Smooth muscle cell (in vitro differentiated cells): ENCODE measurements at regions not wholly inside any gene's neighbourhood (a gene's known extent, or its start where the extent isn't known, plus 50 kb on each side); places are given as distances from the start of the nearest gene placed in this dataset.

Experiments
- DNase-seq: peaks from one replicate; lab custom pipeline; 2025; ENCODE audit not compliant: unreplicated experiment; lab: John Stamatoyannopoulos, UW
- H2AFZ ChIP-seq: fragments of 200-600 bp; sonication (generic); 2 replicates; pipeline ENCODE4 v1.6.0; 2016; ENCODE audit warnings: antibody characterized with exemption, low read depth, mild to moderate bottlenecking
- H3F3A ChIP-seq: fragments of 200-600 bp; sonication (generic); 2 replicates; pipeline ENCODE4 v1.6.0; 2017; ENCODE audit warnings: antibody characterized with exemption, low read depth
- H3K27ac ChIP-seq: fragments of 200-600 bp; sonication (generic); 2 replicates; pipeline ENCODE4 v1.5.1; 2016; ENCODE audit warnings: low read depth, mild to moderate bottlenecking
- H3K27me3 ChIP-seq: fragments of 200-600 bp; sonication (generic); 2 replicates; pipeline ENCODE4 v1.6.1; 2016; ENCODE audit warnings: low read depth, mild to moderate bottlenecking
- H3K36me3 ChIP-seq: fragments of 200-600 bp; sonication (generic); 2 replicates; pipeline ENCODE4 v1.5.1; 2016; ENCODE audit warnings: low read depth
- H3K4me1 ChIP-seq: fragments of 200-600 bp; sonication (generic); 2 replicates; pipeline ENCODE4 v1.5.1; 2016; ENCODE audit warnings: low read depth
- H3K4me2 ChIP-seq: fragments of 200-600 bp; sonication (generic); 2 replicates; pipeline ENCODE4 v1.6.0; 2016; ENCODE audit warnings: mild to moderate bottlenecking
- H3K4me3 ChIP-seq: fragments of 200-600 bp; sonication (generic); 2 replicates; pipeline ENCODE4 v1.5.1; 2016; ENCODE audit warnings: mild to moderate bottlenecking
- H3K79me2 ChIP-seq: fragments of 200-600 bp; sonication (generic); 2 replicates; pipeline ENCODE4 v1.6.0; 2016; ENCODE audit warnings: low read depth, mild to moderate bottlenecking
- H3K9ac ChIP-seq: fragments of 200-600 bp; sonication (generic); 2 replicates; pipeline ENCODE4 v1.6.0; 2016; ENCODE audit warnings: low read depth
- H3K9me3 ChIP-seq: fragments of 200-600 bp; sonication (generic); replicated peaks from 2 replicates; pipeline ENCODE4 v1.5.1; 2016; ENCODE audit warnings: low read depth
- H4K20me1 ChIP-seq: fragments of 200-600 bp; sonication (generic); 2 replicates; pipeline ENCODE4 v1.6.0; 2016; ENCODE audit warnings: low read depth
- WGBS: methylation state at CpG from one replicate; pipeline ENCODE4 v1.1.7; 2016; ENCODE audit warnings: low lambda C conversion rate; 5-methylcytosine and 5-hydroxymethylcytosine counted together
- TF ChIP-seq, protein P1 (sequence below): fragments of 200-600 bp; sonication (generic); IDR thresholded peaks from 2 replicates; pipeline ENCODE4 v1.5.1; 2017; ENCODE audit warnings: borderline replicate concordance, mild to moderate bottlenecking, antibody characterized with exemption; ENCODE audit not compliant: insufficient read depth, poor library complexity, severe bottlenecking

DNA sequence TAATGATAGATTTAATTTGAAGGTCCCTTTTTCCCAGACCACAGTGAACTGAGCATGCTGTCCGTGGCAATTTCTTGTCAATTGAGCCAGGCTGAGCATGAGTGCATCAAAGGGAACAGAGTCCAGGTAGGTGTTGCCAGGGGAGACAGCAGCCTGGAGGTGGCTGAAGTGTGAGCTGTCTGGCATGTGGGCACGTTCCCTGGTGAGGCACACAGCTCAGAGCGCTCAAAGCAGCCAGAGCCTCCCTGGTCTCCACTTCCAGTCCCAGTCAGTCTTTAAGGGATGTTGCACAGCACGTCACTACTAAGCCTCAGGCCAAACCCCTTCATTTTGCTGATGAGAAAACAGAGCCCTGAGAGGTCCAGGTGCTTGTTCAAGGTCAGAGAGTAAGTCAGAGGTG, 251.4 kb downstream of the MATN1 start:
- TF ChIP-seq, protein P1, sequence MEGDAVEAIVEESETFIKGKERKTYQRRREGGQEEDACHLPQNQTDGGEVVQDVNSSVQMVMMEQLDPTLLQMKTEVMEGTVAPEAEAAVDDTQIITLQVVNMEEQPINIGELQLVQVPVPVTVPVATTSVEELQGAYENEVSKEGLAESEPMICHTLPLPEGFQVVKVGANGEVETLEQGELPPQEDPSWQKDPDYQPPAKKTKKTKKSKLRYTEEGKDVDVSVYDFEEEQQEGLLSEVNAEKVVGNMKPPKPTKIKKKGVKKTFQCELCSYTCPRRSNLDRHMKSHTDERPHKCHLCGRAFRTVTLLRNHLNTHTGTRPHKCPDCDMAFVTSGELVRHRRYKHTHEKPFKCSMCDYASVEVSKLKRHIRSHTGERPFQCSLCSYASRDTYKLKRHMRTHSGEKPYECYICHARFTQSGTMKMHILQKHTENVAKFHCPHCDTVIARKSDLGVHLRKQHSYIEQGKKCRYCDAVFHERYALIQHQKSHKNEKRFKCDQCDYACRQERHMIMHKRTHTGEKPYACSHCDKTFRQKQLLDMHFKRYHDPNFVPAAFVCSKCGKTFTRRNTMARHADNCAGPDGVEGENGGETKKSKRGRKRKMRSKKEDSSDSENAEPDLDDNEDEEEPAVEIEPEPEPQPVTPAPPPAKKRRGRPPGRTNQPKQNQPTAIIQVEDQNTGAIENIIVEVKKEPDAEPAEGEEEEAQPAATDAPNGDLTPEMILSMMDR = no peak
- peaks cover 16% of the 10 kb centered on the region for H3K27me3 ChIP-seq
- 85% methylated on average over 4 of the region's 4 CpGs for WGBS

DNA sequence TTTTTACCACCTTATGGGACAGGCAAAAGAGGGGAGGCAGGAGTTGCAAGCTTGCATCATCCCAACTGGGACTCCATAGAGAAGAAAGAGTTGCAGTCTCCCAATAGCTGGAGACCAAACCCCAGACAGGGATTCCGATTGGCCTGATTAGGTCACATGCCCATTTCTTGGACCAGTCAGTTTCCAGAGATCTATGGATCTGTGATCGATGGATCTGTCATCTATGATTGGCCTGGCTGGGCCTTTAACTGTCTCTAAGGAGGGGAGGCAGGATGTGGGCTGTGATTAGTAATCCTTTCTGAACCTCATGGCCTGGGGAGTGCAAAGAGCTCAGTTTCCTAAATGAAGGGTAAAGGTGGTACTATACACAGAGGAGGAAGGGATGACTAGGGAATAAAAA, 252.1 kb downstream of the MATN1 start:
- Histone ChIP-seq H3K4me1 (no peaks in the 10 kb centered on the region), H3K9ac (no peak overlapping the region), H2AFZ (no peak overlapping the region), H3K4me2 (no peak overlapping the region), H3K9me3 (no peaks in the 10 kb centered on the region), H3K36me3 (no peaks in the 10 kb centered on the region), H3K79me2 (no peaks in the 10 kb centered on the region), H3K27ac (no peak overlapping the region), H3K4me3 (no peak overlapping the region), H3F3A (no peaks in the 10 kb centered on the region), H3K27me3 (peaks cover 15% of the 10 kb centered on the region), H4K20me1 (no peaks in the 10 kb centered on the region)
- no peak for DNase-seq
- TF ChIP-seq, protein P1 = no peak
- 95% methylated on average over 2 of the region's 2 CpGs for WGBS

More for the DNA sequence above, 251.4 kb downstream of the MATN1 start:
- H3K36me3 ChIP-seq = no peaks in the 10 kb centered on the region
- H3K4me1 ChIP-seq = no peaks in the 10 kb centered on the region
- no peak overlapping the region for H3K4me3 ChIP-seq
- no peaks in the 10 kb centered on the region for H4K20me1 ChIP-seq
- H3K27ac ChIP-seq = no peak overlapping the region
- DNase-seq = no peak
- H3K9me3 ChIP-seq = no peaks in the 10 kb centered on the region
- no peak overlapping the region for H2AFZ ChIP-seq
- no peaks in the 10 kb centered on the region for H3K79me2 ChIP-seq
- H3F3A ChIP-seq = no peaks in the 10 kb centered on the region
- H3K9ac ChIP-seq = no peak overlapping the region
- no peak overlapping the region for H3K4me2 ChIP-seq

DNA sequence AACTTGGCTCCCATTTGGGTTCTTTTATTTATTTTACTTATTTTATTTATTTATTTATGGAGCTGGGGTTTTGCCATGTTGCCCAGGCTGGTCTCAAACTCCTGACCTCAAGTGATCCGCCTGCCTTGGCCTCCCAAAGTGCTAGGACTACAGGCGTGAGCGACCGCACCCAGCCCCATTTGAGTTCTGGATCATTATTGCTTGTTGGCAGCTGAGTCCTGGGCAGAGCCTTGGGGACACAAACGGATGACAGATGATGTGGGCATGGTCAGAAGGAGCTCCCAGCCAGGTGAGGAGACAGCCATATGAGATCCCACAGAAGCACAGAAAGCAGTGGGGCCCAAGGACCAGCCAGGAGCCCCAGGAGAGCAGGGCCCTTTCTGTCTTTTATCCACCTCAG, 254.0 kb downstream of the MATN1 start:
- TF ChIP-seq, protein P1 = no peak
- H3K4me1 ChIP-seq = no peaks in the 10 kb centered on the region

DNA sequence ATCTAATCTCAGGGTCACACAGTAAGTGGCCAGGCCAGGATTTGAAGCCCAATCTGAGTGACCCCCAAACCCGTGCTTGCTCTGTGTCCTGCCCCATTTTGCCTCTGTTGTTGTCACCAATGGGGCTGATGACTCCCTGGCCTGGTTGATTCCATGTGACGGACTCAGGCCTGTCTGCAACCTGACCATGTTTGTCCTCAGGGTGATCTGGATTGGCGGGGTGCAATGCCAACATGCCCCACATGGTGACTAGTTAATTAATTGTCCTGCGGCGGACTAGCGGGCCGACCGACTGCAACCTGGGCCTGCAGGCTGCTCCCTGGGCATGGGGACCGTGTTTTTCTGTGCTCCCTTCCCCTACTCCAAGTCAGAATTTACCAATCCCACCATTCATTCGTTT, 256.3 kb downstream of the MATN1 start:
- no peak overlapping the region for H2AFZ ChIP-seq
- H3K79me2 ChIP-seq = no peaks in the 10 kb centered on the region
- no peaks in the 10 kb centered on the region for H3K27me3 ChIP-seq
- no peak overlapping the region for H3K9ac ChIP-seq
- H3F3A ChIP-seq = no peaks in the 10 kb centered on the region
- H3K4me1 ChIP-seq = no peaks in the 10 kb centered on the region
- no peak overlapping the region for H3K4me3 ChIP-seq
- H3K4me2 ChIP-seq = no peak overlapping the region
- no peak for DNase-seq
- WGBS = 94% methylated on average over 10 of the region's 10 CpGs
- H3K36me3 ChIP-seq = no peaks in the 10 kb centered on the region
- no peak overlapping the region for H3K27ac ChIP-seq
- TF ChIP-seq, protein P1 = no peak
- H4K20me1 ChIP-seq = no peaks in the 10 kb centered on the region
- no peaks in the 10 kb centered on the region for H3K9me3 ChIP-seq

More for the DNA sequence above, 254.0 kb downstream of the MATN1 start:
- Histone ChIP-seq H3K9me3 (no peaks in the 10 kb centered on the region), H3F3A (no peaks in the 10 kb centered on the region), H3K27me3 (peaks cover 6% of the 10 kb centered on the region), H4K20me1 (no peaks in the 10 kb centered on the region), H3K36me3 (no peaks in the 10 kb centered on the region), H3K27ac (no peak overlapping the region), H3K79me2 (no peaks in the 10 kb centered on the region), H3K9ac (no peak overlapping the region), H2AFZ (no peak overlapping the region), H3K4me2 (no peak overlapping the region), H3K4me3 (no peak overlapping the region)
- no peak for DNase-seq
- WGBS = 92% methylated on average over 5 of the region's 5 CpGs
